ENCODE measurements at regions not wholly inside any gene's neighbourhood (a gene's known extent, or its start where the extent isn't known, plus 50 kb on each side); places are given as distances from the start of the nearest gene placed in this dataset.

GRCh38 chr11:116229236-116229970 is 543.4 kb downstream of the BUD13 start:
- TF ChIP-seq POLR2AphosphoS5 (IDR thresholded peaks at IDR 0.05; ENCODE audit: low read depth, low read length), result no peak
- no peak for TF ChIP-seq CTCF (IDR thresholded peaks at IDR 0.05)
- TF ChIP-seq REST (IDR thresholded peaks at IDR 0.05; ENCODE audit: low read depth, low read length), result no peak
- TF ChIP-seq JUND (IDR thresholded peaks at IDR 0.05), result no peak
- no peak for TF ChIP-seq MAX (IDR thresholded peaks at IDR 0.05; ENCODE audit: low read depth)
- no peak for TF ChIP-seq EP300 (IDR thresholded peaks at IDR 0.05; ENCODE audit: borderline replicate concordance in 1 of 2, low read depth in 1 of 2, low read length in 1 of 2)
- no peak for TF ChIP-seq TAF1 (IDR thresholded peaks at IDR 0.05; ENCODE audit: borderline replicate concordance, low read depth, low read length)
- TF ChIP-seq SMC3 (IDR thresholded peaks at IDR 0.05; ENCODE audit: low read depth, low read length), result no peak
- no peak for TF ChIP-seq RAD21 (IDR thresholded peaks at IDR 0.05; ENCODE audit: low read length)
- no peak for TF ChIP-seq PBX3 (IDR thresholded peaks at IDR 0.05)
- no peak for TF ChIP-seq ELF1 (IDR thresholded peaks at IDR 0.05)

Measured in SK-N-SH (cell line).